DOHH2 (cell line): ENCODE measurements at regions not wholly inside any gene's neighbourhood (a gene's known extent, or its start where the extent isn't known, plus 50 kb on each side); places are given as distances from the start of the nearest gene placed in this dataset.

Source experiments
- CTCF ChIP-seq: fragments of 200-600 bp; sonication (generic); IDR thresholded peaks from one replicate; pipeline ENCODE4 v1.5.1; 2014; ENCODE audit warnings: antibody characterized with exemption, mild to moderate bottlenecking, low read depth, low read length; ENCODE audit not compliant: poor library complexity, severe bottlenecking
- EZH2phosphoT487 ChIP-seq: fragments of 200-600 bp; sonication (generic); IDR thresholded peaks from 2 replicates; pipeline ENCODE4 v1.6.1; 2017; ENCODE audit warnings: borderline replicate concordance, mild to moderate bottlenecking, antibody characterized with exemption, low read length, moderate library complexity, mixed read lengths

DNA sequence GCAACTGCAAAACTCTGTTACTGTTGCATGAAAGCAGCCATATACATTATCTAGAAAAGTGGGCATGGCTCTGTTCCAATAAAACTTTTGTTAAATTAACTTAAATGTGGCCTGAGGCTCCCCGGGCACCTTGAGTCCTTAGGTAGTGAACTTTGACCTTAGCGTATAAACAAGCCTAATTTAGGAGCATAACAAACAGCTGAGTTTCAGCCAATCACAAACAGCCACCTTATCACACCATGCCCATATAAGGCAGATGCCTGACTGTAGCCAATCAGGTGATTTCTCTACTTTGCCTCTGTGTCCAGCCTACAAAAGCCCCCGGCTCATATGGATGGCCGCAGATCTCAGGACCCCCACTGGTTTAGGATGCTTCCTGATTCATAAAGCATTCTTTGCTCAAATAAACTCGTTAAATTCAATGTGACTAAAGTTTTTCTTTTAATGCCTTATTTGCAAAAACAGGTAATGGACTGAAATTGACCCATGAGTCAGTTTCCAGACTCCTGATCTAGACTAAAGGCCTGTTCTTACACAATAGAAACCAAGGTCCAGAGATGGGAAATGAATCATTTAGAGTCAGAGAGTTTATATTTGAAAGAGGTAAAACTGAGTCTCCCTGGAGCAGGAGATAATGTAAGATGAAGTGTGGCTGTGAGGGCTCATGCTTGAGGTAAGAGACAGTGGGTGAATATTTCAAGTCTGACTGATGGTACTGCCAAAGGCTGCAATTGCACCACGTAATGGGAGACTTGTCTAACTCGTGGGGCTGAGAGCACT lies 130.2 kb downstream of the FGF9 start:
- TF ChIP-seq CTCF (no peak), EZH2phosphoT487 (no peak)
